GM23338 (cell line): ENCODE measurements at regions not wholly inside any gene's neighbourhood (a gene's known extent, or its start where the extent isn't known, plus 50 kb on each side); places are given as distances from the start of the nearest gene placed in this dataset.

ENCODE experiments used
- ATAC-seq: fragments of 200-7000 bp; cut with Tn5 transposase; 3 replicates; pipeline ENCODE4 v1.9.1; 2020
- DNase-seq: peaks from one replicate; pipeline ENCODE4 v3.0.0-alpha.2; 2015; ENCODE audit warnings: low spot score
- H2AFZ ChIP-seq: fragments of 200-600 bp; sonication (generic); 2 replicates; pipeline ENCODE4 v1.8.0; 2016; ENCODE audit warnings: antibody characterized with exemption, mild to moderate bottlenecking, moderate library complexity
- H3F3A ChIP-seq: fragments of 200-600 bp; sonication (generic); replicated peaks from 2 replicates; pipeline ENCODE4 v1.8.0; 2017; ENCODE audit warnings: antibody characterized with exemption, mixed run types, low read depth
- H3K27ac ChIP-seq: fragments of 200-600 bp; sonication (generic); 2 replicates; pipeline ENCODE4 v1.6.1; 2016; ENCODE audit warnings: low read depth
- H3K27me3 ChIP-seq: fragments of 200-600 bp; sonication (generic); 2 replicates; pipeline ENCODE4 v1.8.0; 2016; ENCODE audit warnings: mild to moderate bottlenecking, mixed run types, moderate library complexity; ENCODE audit not compliant: insufficient read depth
- H3K36me3 ChIP-seq: fragments of 200-600 bp; sonication (generic); 2 replicates; pipeline ENCODE4 v1.8.0; 2016; ENCODE audit warnings: mild to moderate bottlenecking; ENCODE audit not compliant: insufficient read depth
- H3K4me1 ChIP-seq: fragments of 200-600 bp; sonication (generic); 2 replicates; pipeline ENCODE4 v1.8.0; 2016; ENCODE audit warnings: mild to moderate bottlenecking, moderate library complexity; ENCODE audit not compliant: insufficient read depth
- H3K4me2 ChIP-seq: fragments of 200-600 bp; sonication (generic); 2 replicates; pipeline ENCODE4 v1.7.1; 2017; ENCODE audit warnings: mixed run types
- H3K4me3 ChIP-seq: fragments of 200-600 bp; sonication (generic); 2 replicates; pipeline ENCODE4 v1.6.1; 2016; ENCODE audit warnings: mixed run types
- H3K79me2 ChIP-seq: fragments of 200-600 bp; sonication (generic); replicated peaks from 2 replicates; pipeline ENCODE4 v1.8.0; 2017; ENCODE audit warnings: mild to moderate bottlenecking; ENCODE audit not compliant: insufficient read depth
- H3K9me2 ChIP-seq: fragments of 200-600 bp; sonication (generic); 2 replicates; pipeline ENCODE4 v1.8.0; 2017; ENCODE audit not compliant: insufficient read depth
- H4K20me1 ChIP-seq: fragments of 200-600 bp; sonication (generic); replicated peaks from 2 replicates; pipeline ENCODE4 v1.8.0; 2017; ENCODE audit warnings: mild to moderate bottlenecking; ENCODE audit not compliant: insufficient read depth
- H3K27ac Mint-ChIP-seq: 2 replicates; pipeline ENCODE4 v1.8.0; 2020; ENCODE audit warnings: inconsistent platforms, mild to moderate bottlenecking, moderate library complexity, mixed read lengths
- H3K27me3 Mint-ChIP-seq: 3 replicates; pipeline ENCODE4 v1.8.0; 2022; ENCODE audit warnings: low read depth, mild to moderate bottlenecking, moderate library complexity, mixed read lengths, inconsistent platforms; ENCODE audit not compliant: insufficient read depth, poor library complexity
- H3K36me3 Mint-ChIP-seq: 3 replicates; pipeline ENCODE4 v1.8.0; 2021; ENCODE audit warnings: low read depth, mild to moderate bottlenecking, inconsistent platforms, moderate library complexity, mixed read lengths
- H3K4me1 Mint-ChIP-seq: 3 replicates; pipeline ENCODE4 v1.8.0; 2020; ENCODE audit warnings: mild to moderate bottlenecking, inconsistent platforms, mixed read lengths
- H3K4me3 Mint-ChIP-seq: 3 replicates; pipeline ENCODE4 v1.8.0; 2021; ENCODE audit warnings: moderate library complexity, mild to moderate bottlenecking, inconsistent platforms, mixed read lengths
- H3K9me3 Mint-ChIP-seq: 3 replicates; pipeline ENCODE4 v1.8.0; 2020; ENCODE audit warnings: moderate library complexity, mild to moderate bottlenecking, inconsistent platforms, mixed read lengths
- CREB1 ChIP-seq: fragments of 250-450 bp; sonication (Bioruptor Pico); IDR thresholded peaks from 2 replicates; pipeline ENCODE4 v1.5.0; 2020; ENCODE audit warnings: low read depth, mild to moderate bottlenecking, moderate library complexity
- EZH2 ChIP-seq: fragments of 200-600 bp; sonication (generic); IDR thresholded peaks from one replicate; pipeline ENCODE4 v1.8.0; 2017; ENCODE audit warnings: antibody characterized with exemption, mild to moderate bottlenecking, low read depth; ENCODE audit not compliant: unreplicated experiment
- EZH2phosphoT487 ChIP-seq: fragments of 200-600 bp; sonication (generic); IDR thresholded peaks from one replicate; pipeline ENCODE4 v1.8.1; 2018; ENCODE audit warnings: antibody characterized with exemption; ENCODE audit not compliant: unreplicated experiment
- JUNB ChIP-seq: IDR thresholded peaks from one replicate; pipeline ENCODE4 v1.6.1; 2016; ENCODE audit warnings: antibody characterized with exemption; ENCODE audit not compliant: unreplicated experiment
- NANOG ChIP-seq: IDR thresholded peaks from 2 replicates; pipeline ENCODE4 v1.6.1; 2016; ENCODE audit warnings: antibody characterized with exemption, borderline replicate concordance
- POLR2AphosphoS5 ChIP-seq: IDR thresholded peaks from 2 replicates; pipeline ENCODE4 v1.6.1; 2016; ENCODE audit warnings: antibody characterized with exemption, low read depth
- STAT1 ChIP-seq: IDR thresholded peaks from one replicate; pipeline ENCODE4 v1.6.1; 2016; ENCODE audit warnings: antibody characterized with exemption; ENCODE audit not compliant: unreplicated experiment
- ZNF114 ChIP-seq: fragments of 250-450 bp; sonication (Bioruptor Pico); IDR thresholded peaks from 2 replicates; pipeline ENCODE4 v1.5.0; 2020; ENCODE audit warnings: mild to moderate bottlenecking, moderate library complexity
- ZNF331 ChIP-seq: fragments of 250-450 bp; sonication (Bioruptor Pico); IDR thresholded peaks from 2 replicates; pipeline ENCODE4 v1.5.0; 2020; ENCODE audit warnings: low read depth, mild to moderate bottlenecking, moderate library complexity
- TF ChIP-seq, protein P1 (sequence below): fragments of 250-450 bp; sonication (Bioruptor Pico); IDR thresholded peaks from 2 replicates; pipeline ENCODE4 v1.5.0; 2020; ENCODE audit warnings: mild to moderate bottlenecking, moderate library complexity
- TF ChIP-seq, protein P2 (sequence below), 2 experiments: fragments of 200-600 bp in 1 of 2; sonication (generic) in 1 of 2; conservative IDR thresholded peaks; 2 replicates each; pipeline versions ENCODE4 v1.5.1 to v1.6.1; 2016 to 2017; ENCODE audit warnings: antibody characterized with exemption in 2 of 2, low read depth in 2 of 2, mild to moderate bottlenecking in 2 of 2, moderate library complexity in 1 of 2
- TF ChIP-seq, protein P3 (sequence below): IDR thresholded peaks from one replicate; pipeline ENCODE4 v1.6.1; 2018; ENCODE audit warnings: antibody characterized with exemption; ENCODE audit not compliant: unreplicated experiment
- TF ChIP-seq, protein P4 (sequence below): IDR thresholded peaks from 2 replicates; pipeline ENCODE4 v1.6.1; 2016; ENCODE audit warnings: antibody characterized with exemption

DNA sequence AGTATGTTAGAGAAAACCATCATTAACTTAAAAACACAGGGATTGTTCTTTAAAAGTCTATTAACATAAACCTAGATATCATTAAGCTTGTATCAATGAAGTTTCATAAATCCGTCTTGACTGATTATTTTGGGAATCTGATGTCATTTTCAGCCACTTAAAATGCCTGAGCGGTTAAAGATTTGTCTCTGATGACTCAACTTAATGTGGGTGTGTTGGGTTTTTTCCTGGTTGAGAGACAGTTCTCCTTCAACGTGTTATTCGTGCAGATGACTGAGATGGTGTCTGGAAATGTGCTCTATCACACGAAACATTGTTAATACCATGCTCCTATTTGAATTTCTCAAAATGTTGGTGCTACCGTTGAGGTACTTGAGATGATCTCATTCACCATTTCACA is 227.3 kb upstream of the TENM3 start:
- DNase-seq (no peak), ATAC-seq (no peak)
- Histone ChIP-seq H3F3A (no peaks in the 10 kb centered on the region), H3K79me2 (no peaks in the 10 kb centered on the region), H2AFZ (no peak overlapping the region), H3K27ac (no peak overlapping the region), H3K4me2 (no peak overlapping the region), H3K27me3 (no peaks in the 10 kb centered on the region), H4K20me1 (no peaks in the 10 kb centered on the region), H3K4me1 (peaks cover 5% of the 10 kb centered on the region; the same call in 1 of the 2 replicates), H3K9me2 (peaks cover 6% of the 10 kb centered on the region), H3K36me3 (no peaks in the 10 kb centered on the region), H3K4me3 (no peak overlapping the region)
- Mint-ChIP-seq H3K27me3 (no peaks in the 10 kb centered on the region), H3K4me3 (no peak overlapping the region), H3K4me1 (peaks cover 2% of the 10 kb centered on the region; the same call in 2 of the 3 replicates), H3K36me3 (no peaks in the 10 kb centered on the region), H3K27ac (no peak overlapping the region), H3K9me3 (no peaks in the 10 kb centered on the region)
- TF ChIP-seq NANOG (no peak), ZNF114 (no peak), JUNB (no peak), POLR2AphosphoS5 (no peak), EZH2 (no peak), ZNF331 (CRISPR knock-in tag) (no peak), STAT1 (no peak), EZH2phosphoT487 (no peak), CREB1 (CRISPR knock-in tag) (no peak)
- TF ChIP-seq, protein P1, sequence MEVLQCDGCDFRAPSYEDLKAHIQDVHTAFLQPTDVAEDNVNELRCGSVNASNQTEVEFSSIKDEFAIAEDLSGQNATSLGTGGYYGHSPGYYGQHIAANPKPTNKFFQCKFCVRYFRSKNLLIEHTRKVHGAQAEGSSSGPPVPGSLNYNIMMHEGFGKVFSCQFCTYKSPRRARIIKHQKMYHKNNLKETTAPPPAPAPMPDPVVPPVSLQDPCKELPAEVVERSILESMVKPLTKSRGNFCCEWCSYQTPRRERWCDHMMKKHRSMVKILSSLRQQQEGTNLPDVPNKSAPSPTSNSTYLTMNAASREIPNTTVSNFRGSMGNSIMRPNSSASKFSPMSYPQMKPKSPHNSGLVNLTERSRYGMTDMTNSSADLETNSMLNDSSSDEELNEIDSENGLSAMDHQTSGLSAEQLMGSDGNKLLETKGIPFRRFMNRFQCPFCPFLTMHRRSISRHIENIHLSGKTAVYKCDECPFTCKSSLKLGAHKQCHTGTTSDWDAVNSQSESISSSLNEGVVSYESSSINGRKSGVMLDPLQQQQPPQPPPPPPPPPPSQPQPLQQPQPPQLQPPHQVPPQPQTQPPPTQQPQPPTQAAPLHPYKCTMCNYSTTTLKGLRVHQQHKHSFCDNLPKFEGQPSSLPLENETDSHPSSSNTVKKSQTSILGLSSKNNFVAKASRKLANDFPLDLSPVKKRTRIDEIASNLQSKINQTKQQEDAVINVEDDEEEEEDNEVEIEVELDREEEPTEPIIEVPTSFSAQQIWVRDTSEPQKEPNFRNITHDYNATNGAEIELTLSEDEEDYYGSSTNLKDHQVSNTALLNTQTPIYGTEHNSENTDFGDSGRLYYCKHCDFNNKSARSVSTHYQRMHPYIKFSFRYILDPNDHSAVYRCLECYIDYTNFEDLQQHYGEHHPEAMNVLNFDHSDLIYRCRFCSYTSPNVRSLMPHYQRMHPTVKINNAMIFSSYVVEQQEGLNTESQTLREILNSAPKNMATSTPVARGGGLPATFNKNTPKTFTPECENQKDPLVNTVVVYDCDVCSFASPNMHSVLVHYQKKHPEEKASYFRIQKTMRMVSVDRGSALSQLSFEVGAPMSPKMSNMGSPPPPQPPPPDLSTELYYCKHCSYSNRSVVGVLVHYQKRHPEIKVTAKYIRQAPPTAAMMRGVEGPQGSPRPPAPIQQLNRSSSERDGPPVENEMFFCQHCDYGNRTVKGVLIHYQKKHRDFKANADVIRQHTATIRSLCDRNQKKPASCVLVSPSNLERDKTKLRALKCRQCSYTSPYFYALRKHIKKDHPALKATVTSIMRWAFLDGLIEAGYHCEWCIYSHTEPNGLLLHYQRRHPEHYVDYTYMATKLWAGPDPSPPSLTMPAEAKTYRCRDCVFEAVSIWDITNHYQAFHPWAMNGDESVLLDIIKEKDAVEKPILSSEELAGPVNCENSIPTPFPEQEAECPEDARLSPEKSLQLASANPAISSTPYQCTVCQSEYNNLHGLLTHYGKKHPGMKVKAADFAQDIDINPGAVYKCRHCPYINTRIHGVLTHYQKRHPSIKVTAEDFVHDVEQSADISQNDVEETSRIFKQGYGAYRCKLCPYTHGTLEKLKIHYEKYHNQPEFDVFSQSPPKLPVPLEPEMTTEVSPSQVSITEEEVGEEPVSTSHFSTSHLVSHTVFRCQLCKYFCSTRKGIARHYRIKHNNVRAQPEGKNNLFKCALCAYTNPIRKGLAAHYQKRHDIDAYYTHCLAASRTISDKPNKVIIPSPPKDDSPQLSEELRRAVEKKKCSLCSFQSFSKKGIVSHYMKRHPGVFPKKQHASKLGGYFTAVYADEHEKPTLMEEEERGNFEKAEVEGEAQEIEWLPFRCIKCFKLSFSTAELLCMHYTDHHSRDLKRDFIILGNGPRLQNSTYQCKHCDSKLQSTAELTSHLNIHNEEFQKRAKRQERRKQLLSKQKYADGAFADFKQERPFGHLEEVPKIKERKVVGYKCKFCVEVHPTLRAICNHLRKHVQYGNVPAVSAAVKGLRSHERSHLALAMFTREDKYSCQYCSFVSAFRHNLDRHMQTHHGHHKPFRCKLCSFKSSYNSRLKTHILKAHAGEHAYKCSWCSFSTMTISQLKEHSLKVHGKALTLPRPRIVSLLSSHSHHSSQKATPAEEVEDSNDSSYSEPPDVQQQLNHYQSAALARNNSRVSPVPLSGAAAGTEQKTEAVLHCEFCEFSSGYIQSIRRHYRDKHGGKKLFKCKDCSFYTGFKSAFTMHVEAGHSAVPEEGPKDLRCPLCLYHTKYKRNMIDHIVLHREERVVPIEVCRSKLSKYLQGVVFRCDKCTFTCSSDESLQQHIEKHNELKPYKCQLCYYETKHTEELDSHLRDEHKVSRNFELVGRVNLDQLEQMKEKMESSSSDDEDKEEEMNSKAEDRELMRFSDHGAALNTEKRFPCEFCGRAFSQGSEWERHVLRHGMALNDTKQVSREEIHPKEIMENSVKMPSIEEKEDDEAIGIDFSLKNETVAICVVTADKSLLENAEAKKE, result no peak
- TF ChIP-seq, protein P2, sequence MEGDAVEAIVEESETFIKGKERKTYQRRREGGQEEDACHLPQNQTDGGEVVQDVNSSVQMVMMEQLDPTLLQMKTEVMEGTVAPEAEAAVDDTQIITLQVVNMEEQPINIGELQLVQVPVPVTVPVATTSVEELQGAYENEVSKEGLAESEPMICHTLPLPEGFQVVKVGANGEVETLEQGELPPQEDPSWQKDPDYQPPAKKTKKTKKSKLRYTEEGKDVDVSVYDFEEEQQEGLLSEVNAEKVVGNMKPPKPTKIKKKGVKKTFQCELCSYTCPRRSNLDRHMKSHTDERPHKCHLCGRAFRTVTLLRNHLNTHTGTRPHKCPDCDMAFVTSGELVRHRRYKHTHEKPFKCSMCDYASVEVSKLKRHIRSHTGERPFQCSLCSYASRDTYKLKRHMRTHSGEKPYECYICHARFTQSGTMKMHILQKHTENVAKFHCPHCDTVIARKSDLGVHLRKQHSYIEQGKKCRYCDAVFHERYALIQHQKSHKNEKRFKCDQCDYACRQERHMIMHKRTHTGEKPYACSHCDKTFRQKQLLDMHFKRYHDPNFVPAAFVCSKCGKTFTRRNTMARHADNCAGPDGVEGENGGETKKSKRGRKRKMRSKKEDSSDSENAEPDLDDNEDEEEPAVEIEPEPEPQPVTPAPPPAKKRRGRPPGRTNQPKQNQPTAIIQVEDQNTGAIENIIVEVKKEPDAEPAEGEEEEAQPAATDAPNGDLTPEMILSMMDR (conservative IDR thresholded peaks at IDR 0.05; ENCODE audit: low read depth in 2 of 2), result no peak
- TF ChIP-seq, protein P3, sequence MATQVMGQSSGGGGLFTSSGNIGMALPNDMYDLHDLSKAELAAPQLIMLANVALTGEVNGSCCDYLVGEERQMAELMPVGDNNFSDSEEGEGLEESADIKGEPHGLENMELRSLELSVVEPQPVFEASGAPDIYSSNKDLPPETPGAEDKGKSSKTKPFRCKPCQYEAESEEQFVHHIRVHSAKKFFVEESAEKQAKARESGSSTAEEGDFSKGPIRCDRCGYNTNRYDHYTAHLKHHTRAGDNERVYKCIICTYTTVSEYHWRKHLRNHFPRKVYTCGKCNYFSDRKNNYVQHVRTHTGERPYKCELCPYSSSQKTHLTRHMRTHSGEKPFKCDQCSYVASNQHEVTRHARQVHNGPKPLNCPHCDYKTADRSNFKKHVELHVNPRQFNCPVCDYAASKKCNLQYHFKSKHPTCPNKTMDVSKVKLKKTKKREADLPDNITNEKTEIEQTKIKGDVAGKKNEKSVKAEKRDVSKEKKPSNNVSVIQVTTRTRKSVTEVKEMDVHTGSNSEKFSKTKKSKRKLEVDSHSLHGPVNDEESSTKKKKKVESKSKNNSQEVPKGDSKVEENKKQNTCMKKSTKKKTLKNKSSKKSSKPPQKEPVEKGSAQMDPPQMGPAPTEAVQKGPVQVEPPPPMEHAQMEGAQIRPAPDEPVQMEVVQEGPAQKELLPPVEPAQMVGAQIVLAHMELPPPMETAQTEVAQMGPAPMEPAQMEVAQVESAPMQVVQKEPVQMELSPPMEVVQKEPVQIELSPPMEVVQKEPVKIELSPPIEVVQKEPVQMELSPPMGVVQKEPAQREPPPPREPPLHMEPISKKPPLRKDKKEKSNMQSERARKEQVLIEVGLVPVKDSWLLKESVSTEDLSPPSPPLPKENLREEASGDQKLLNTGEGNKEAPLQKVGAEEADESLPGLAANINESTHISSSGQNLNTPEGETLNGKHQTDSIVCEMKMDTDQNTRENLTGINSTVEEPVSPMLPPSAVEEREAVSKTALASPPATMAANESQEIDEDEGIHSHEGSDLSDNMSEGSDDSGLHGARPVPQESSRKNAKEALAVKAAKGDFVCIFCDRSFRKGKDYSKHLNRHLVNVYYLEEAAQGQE, result no peak
- TF ChIP-seq, protein P4, sequence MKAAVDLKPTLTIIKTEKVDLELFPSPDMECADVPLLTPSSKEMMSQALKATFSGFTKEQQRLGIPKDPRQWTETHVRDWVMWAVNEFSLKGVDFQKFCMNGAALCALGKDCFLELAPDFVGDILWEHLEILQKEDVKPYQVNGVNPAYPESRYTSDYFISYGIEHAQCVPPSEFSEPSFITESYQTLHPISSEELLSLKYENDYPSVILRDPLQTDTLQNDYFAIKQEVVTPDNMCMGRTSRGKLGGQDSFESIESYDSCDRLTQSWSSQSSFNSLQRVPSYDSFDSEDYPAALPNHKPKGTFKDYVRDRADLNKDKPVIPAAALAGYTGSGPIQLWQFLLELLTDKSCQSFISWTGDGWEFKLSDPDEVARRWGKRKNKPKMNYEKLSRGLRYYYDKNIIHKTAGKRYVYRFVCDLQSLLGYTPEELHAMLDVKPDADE, result no peak
